Cardiac fibroblast (primary cell): ENCODE measurements at regions not wholly inside any gene's neighbourhood (a gene's known extent, or its start where the extent isn't known, plus 50 kb on each side); places are given as distances from the start of the nearest gene placed in this dataset.
"Not testable (repeated sequence)": the region's sequence is repeated elsewhere in the genome, so short reads cannot be mapped to it uniquely, and the experiment has no call there.

ENCODE experiments used
- DNase-seq, 2 donors: peaks; one replicate each; pipeline versions ENCODE4 v3.0.0 to v3.0.0-alpha.2; 2010; ENCODE audit warnings: low read depth in 2 of 2
- H3K4me3 ChIP-seq, 2 donors: replicated peaks in 1 of 2; 1 replicate in 1 of 2; 2 replicates in 1 of 2; pipeline ENCODE4 v1.5.1; 2011; ENCODE audit warnings: low read depth in 2 of 2, low read length in 2 of 2, mild to moderate bottlenecking in 2 of 2, moderate library complexity in 1 of 2
- CTCF ChIP-seq: IDR thresholded peaks from one replicate; pipeline ENCODE4 v1.5.1; 2011; ENCODE audit warnings: low read depth, mild to moderate bottlenecking, low read length, inconsistent platforms

GRCh38 chr5:82987188-82987587, 90.0 kb downstream of the TMEM167A start:
- DNase-seq: no peak
- no peak overlapping the region for H3K4me3 ChIP-seq
- no peak for TF ChIP-seq CTCF

- TF ChIP-seq CTCF: no peak
- DNase-seq: no peak
- no peak overlapping the region for H3K4me3 ChIP-seq
Measured at GRCh38 chr5:82986404-82986803, 90.8 kb downstream of the TMEM167A start.

GRCh38 chr5:82985763-82986162, 91.4 kb downstream of the TMEM167A start:
- no peak for TF ChIP-seq CTCF
- no peak for DNase-seq
- H3K4me3 ChIP-seq: no peak overlapping the region

GRCh38 chr5:82984786-82985735, 92.1 kb downstream of the TMEM167A start:
- DNase-seq: no peak
- no peak overlapping the region for H3K4me3 ChIP-seq
- TF ChIP-seq CTCF: no peak

GRCh38 chr5:82982846-82983245, 94.3 kb downstream of the TMEM167A start:
- H3K4me3 ChIP-seq: no peak overlapping the region
- no peak for TF ChIP-seq CTCF
- no peak for DNase-seq

- DNase-seq: peak; percentile 5 to 7
- H3K4me3 ChIP-seq: not testable (repeated sequence)
Measured at GRCh38 chr5:82976887-82977286, 100.3 kb downstream of the TMEM167A start.

GRCh38 chr5:82975812-82976211, 101.4 kb downstream of the TMEM167A start:
- H3K4me3 ChIP-seq: no peak overlapping the region
- no peak for TF ChIP-seq CTCF
- DNase-seq: no peak
